HG03439 (cell line): ENCODE measurements at regions not wholly inside any gene's neighbourhood (a gene's known extent, or its start where the extent isn't known, plus 50 kb on each side); places are given as distances from the start of the nearest gene placed in this dataset.
A peak's percentile ranks its signal among the peaks of the same experiment; 100 is the strongest.

Source experiments
- ATAC-seq: cut with Tn5 transposase; IDR thresholded peaks from one replicate; pipeline ENCODE4 v1.9.1; 2021; ENCODE audit warnings: mild to moderate bottlenecking, moderate library complexity; ENCODE audit not compliant: unreplicated experiment

DNA sequence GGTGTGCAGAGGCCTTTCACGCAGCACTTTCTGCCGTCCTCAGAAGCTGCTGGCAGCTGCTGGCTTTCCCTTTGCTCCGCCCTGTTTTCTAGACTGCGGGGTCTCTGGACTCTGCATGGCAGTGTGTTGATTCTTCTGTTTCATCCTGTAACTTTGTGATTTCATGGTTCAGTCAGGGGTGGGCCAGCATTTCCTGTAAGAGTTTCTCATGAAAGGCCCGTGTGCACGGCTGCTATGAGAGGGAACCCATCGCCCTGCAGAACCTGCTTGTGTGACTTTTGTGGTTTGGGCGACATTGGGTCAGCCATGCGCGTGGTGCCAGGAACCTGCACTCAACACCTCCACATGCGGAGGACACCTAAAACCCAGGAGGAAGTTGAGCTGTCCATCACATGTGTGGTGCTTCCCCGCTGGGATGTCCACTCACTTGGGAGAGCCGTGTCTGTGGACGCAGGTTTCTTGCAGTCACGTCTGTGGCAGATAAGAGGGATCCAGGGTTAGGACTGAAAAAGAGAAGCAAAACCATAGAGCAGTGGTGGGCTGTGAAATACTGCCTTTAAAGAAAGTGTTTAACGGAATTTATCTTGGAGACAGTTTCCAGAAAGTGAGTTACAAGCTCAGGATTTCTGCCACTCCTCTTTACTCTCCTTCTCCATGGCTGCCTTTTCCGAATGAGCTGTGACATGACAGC is 167.3 kb upstream of the ALKAL2 start:
- ATAC-seq: no peak

DNA sequence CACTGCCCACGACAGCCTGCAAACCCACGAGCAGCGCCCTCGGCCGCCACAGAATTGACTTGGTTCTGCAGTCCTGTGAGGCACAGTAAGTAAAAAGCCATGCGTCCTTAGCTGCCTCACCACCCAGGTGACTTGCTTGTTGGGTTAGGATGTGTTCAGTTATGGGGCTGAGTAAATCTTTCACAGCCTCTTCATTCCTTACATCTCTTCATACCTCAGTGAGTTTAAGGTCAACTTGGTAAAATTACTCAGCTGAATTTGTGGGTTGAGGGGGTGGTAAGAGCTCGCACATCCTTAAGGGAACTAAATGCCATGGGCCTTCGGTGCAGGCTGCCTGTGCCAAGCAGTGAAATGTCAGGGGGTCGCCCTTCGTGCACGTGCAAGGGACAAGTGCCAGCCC is 165.2 kb upstream of the ALKAL2 start:
- no peak for ATAC-seq

DNA sequence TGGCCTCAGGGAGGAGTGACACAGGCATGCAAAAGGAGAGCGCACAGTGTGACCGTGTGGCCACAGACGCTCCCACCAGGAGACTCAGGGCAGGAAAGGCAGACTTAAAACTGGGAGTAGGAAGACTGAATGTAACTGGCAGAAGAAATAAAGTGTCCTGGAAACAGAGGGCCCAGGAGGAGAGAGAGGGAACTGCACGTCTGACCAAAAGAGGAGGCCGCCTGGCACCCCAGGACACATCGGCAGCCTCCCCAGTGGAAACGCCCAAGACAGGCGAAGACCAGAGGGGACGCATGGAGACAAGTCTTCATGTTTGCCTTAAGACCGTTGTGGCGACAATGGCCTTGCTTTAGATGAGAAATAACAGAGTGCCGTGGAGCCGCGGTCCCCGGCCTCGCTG is 163.6 kb upstream of the ALKAL2 start:
- ATAC-seq: no peak

DNA sequence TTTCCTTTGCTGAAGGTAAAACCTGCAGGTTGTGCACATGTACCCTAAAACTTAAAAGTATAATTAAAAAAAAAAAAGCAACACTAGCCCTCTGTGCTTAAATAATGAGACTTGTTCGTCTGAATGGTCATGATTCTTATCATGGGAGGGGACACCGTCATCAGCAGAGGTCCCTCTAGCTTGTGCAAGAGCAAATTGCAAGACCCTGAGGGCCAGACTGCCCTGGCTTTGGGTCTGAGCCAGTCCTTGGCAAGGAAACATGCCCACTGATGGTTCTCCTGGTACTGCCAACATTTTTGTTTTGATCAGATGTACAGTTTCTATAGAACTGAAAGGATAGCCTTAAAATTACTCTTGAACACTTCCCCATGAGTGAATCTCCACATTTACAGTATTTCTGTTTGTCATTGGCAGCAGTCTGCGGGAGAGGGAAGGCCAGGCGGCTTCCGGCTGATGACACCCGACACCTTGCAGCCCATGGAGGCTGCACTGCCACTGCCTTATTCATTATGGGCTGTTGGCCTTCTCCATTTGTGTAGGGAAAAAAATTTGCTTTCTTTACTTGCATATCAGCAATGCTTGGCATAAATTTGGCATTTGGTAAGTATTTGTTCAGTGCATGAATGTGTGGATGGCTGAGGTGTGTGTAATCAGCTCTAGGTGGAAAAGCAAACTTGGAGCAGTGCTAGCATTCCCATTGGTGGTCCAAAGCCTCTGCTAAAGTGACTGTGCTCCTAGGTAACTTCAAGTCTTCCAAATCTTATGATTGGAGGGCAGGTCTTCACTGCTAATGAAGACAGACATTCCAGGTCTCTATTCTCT is 161.6 kb upstream of the ALKAL2 start:
- no peak for ATAC-seq

DNA sequence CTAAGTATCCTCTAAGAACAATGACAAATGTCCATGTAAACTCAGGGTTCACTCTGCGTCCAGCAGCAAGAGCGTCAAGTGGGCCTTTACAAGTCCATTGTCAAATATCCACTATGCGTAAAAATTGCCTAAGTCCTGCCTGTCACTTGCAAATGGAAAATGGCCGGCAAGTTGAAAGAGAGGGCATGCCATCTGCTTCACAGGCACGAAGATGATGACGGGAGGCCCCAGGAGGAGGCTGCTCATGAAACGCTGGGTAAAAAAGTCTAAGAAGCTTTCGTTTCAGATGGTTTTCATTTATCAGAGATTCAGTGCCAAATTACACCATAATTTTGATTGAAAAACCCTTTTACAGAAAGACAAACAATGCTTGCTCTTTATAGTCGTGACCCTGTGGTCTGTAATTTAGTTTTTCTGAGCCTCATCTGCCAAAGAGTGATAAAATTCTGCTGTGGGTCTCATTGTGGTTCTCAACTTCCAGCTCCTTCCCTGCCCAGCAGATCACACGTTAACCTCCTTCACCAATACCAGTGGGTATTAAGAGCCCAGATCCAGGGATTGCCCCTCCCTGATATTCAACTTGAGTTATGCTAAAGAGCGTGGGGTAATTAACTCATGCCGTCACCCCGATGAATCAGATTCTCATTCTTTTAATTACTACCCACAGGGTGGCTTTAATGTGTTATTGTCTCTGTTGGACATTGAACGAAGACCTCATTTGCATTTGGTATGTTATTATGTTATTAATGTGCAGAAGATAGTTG is 160.2 kb upstream of the ALKAL2 start:
- ATAC-seq: no peak

- ATAC-seq: no peak
These were observed 159.2 kb upstream of the ALKAL2 start for GRCh38 chr2:446963-447530.

DNA sequence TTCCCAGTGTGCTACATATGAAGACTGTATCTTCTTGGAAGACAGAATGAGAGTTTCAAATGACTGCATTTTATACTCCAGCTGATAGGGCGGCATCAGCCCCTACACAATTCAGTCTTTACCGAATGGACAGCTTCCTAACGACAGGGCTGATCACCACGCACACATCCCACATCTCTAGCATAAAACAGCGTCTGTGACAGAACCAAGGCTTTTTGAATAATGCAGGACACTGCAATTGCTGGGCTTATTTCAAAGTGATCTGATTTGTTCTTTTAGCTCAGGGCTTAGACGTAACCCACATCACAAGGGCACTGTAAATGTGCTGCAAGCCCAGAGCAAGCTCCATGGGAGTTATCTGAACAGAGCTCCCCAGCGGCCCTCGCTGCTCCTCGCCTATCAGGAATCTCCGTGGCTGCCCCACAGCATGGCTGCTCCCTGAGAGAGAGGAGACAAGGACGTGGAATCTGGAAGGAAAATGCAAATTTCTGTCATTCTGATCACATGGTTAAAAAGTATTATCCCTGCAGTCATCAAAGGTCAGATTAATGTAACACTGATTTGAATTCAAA is 158.5 kb upstream of the ALKAL2 start:
- ATAC-seq: no peak

- no peak for ATAC-seq
These were observed 158.0 kb upstream of the ALKAL2 start for GRCh38 chr2:445896-446295.

DNA sequence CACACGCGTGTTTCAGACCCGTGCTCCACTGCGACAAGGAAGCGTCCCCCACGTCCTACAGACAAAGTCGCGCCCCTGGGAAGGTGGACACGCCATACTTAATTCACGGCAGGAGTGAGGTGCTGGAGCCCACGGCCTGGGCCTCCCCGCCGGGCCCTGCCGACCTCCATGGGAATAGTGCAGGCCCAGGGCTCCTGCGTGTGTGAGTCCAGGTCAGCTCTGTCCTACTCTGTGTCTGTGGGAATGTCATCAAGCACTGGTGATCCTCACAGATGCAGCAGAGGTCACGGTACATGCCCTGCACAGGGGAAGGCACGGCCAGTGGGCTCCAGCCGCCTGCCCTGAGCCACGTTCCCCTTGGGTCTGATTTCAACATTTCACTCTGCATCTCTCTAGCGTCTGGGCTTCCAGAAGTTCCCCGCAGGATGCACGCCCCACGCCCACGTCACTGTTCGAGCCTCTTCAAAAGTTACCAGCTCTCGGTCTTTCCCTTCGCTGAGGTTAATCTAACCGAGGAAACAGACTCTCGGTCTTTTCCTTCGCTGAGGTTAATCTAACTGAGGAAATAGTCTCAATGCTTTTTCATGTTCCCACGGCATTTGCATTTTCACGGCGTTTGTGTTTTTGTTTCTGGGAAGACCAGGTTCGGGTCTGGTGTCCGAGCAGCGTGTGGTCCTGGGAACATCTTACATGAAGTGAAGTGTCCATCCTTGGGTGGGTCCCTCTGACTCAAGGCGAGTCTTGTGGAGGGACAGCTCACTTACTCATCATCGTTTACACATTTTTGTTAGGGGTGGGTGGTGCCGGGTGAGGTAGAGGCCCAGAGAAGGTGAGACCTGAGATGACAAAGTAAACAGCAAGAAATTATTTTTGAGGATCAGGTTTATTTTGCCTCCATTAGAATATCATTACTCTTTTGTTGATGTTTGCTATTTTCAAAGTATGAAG is 157.3 kb upstream of the ALKAL2 start:
- ATAC-seq: no peak

GRCh38 chr2:443741-444140 is 155.8 kb upstream of the ALKAL2 start:
- ATAC-seq: no peak

DNA sequence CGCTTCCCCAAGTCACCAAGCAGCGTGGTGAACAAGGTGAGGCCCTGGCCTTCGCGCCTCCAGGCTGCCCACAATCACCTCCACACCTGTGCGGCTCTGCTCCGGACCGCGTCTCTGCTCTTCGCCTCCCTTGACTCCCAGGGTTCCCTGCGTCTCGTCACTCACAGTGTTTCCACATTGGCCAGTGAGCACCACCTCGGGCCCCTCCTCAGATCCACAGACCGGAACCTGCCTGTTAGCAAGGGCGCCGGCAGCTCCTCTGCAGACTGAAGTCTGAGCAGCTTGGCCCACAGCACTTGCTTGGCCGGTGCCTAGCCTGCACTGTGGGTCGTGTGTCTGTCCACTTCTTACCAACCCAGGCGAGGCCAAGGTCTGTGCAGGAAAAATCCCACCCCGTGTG is 155.3 kb upstream of the ALKAL2 start:
- ATAC-seq: no peak

DNA sequence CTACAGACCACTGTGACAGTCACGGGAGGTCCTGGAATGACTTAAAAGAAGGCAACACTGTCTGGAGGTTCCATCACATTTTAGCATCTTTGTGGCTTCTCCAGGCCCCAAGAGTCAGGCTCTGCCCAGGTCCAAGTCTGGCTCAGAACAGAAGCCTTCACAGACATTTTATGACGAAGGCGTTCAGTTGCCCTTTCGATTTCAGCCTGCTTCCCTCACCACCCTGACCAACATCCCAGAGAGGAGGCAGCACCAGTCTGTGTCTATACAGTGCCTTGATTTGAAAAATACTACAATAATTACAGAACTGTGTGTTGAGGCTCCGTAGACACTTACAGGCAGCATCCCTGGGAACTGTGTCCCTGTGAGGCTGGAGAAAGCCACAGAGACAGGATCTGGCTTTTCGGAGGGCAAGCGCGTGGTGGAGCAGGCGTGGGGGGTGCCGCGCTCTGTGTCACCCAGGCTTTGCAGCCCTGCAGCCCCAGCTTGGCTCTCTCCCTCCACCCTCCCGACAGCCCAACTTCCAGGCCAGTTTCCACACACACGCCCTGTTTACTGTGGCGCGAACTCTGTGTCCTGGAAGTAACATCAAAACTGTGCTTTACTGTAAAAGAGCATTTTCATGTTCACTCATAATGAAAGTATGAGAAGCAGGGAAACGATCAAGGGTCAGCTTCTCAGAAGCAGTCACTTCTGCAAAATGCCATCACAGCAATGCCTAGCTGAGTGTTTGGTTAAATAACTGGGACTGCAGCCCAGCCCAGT is 153.5 kb upstream of the ALKAL2 start:
- no peak for ATAC-seq

DNA sequence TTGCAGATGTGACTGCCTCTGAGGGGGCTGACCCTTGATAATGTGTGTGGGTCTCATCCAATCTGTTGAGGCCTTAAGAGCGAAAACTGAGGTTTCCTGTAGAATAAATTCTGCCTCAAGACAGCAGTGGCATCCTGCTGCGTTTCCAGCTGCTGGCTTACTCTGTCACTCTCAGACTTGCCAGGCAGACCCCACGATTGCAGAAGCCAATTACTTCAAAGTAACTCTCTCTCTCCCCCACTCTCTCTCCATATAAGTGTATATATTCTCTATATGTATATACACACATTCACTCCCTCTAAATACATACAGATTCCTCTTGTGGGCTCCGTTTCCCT is 152.5 kb upstream of the ALKAL2 start:
- no peak for ATAC-seq

GRCh38 chr2:439556-440402 is 151.9 kb upstream of the ALKAL2 start:
- no peak for ATAC-seq

DNA sequence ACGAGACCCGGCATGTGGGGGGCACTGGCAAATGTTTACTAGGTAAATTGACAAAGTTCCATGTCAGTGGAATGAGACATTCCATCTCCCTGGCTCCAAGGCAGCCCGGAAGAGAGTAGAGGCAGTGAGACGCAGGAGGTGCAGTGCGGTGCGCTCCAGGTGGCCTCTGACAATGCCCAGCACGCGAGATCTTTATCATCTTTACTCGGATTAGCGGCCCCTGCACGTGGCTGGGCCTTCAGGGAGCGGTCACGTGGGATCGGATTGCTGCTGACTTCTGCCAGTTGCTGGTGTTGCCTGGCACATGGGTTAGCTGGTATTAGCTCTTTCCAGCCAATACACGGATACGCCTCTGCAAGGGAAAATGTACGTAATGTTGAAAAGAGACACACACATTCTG is 151.2 kb upstream of the ALKAL2 start:
- ATAC-seq: no peak

GRCh38 chr2:437756-438393 is 150.0 kb upstream of the ALKAL2 start:
- ATAC-seq: peak; percentile 99

- ATAC-seq: no peak
These were observed 149.3 kb upstream of the ALKAL2 start for GRCh38 chr2:437180-437579.

- no peak for ATAC-seq
These were observed 148.3 kb upstream of the ALKAL2 start for GRCh38 chr2:436205-436604.
